ENCODE measurements at regions not wholly inside any gene's neighbourhood (a gene's known extent, or its start where the extent isn't known, plus 50 kb on each side); places are given as distances from the start of the nearest gene placed in this dataset.

DNA sequence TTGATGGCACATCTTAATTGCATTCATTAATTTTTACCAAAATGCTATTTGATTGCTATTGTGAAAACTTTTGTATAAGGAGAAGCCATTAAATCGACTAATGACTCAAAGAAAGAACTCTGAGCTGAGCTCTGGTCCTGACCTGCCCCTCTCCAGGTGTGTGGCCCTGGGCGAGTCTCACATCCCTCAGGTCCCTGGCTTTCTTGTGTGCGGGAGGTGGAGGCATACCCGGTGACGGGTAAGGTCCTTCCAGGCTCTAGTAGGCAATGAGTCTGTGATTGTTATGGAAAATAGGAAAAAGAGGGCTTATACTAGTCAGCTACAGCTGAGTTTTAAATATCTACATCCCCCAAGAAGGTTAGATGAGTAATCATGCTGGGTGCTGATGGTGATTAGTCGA, 248.1 kb downstream of the GATA3 start:
- DNase-seq (no peak), ATAC-seq (ENCODE audit: low read depth) (no peak)
- H3K9ac ChIP-seq (ENCODE audit: low read depth, low read length) = no peak overlapping the region
- H4K91ac ChIP-seq (ENCODE audit: insufficient read depth, low read depth, low read length) = no peak overlapping the region
- in situ Hi-C loops (cut with MboI; ENCODE audit: low sequenced_read_pairs) = no loop called here
- H3K14ac ChIP-seq (replicated peaks; ENCODE audit: low read depth, low read length) = no peak overlapping the region
- no peak overlapping the region for H4K5ac ChIP-seq (ENCODE audit: low read depth, low read length)
- H2AK9ac ChIP-seq (replicated peaks; ENCODE audit: low read depth, low read length, poor library complexity) = no peak overlapping the region
- intact Hi-C loops (cut with micrococcal nuclease) = no loop called here
- H3K23ac ChIP-seq (ENCODE audit: low read depth, low read length) = no peak overlapping the region
- H2AFZ ChIP-seq (replicated peaks; ENCODE audit: low read length, poor library complexity) = no peak overlapping the region
- no peaks in the 10 kb centered on the region for H3K9me1 ChIP-seq (ENCODE audit: insufficient read depth, low read length)
- no peak overlapping the region for H2BK20ac ChIP-seq (ENCODE audit: low read depth, low read length)
- H4K20me1 ChIP-seq (ENCODE audit: insufficient read depth, low read length) = no peaks in the 10 kb centered on the region
- no peak overlapping the region for H3K4me3 ChIP-seq (ENCODE audit: insufficient read depth, low read depth, low read length)
- no peak overlapping the region for H4K8ac ChIP-seq (ENCODE audit: low read depth in 2 of 2, low read length in 2 of 2)
- no peak overlapping the region for H3K4me2 ChIP-seq (ENCODE audit: low read depth, low read length)
- BruUV-seq (replicated peaks) = no TSS peak
- H3K27ac ChIP-seq (ENCODE audit: insufficient read depth, low read length) = no peak overlapping the region
- no peaks in the 10 kb centered on the region for H3K36me3 ChIP-seq (ENCODE audit: control insufficient read depth, insufficient read depth, low read length)
- CTCF ChIA-PET = no interaction called here
- H2BK5ac ChIP-seq (ENCODE audit: low read depth, low read length, poor library complexity, severe bottlenecking) = no peak overlapping the region
- H3K79me1 ChIP-seq (ENCODE audit: low read depth in 1 of 2, low read length in 2 of 2) = no peaks in the 10 kb centered on the region
- no peak overlapping the region for H2BK15ac ChIP-seq (ENCODE audit: low read depth, low read length)
- no peaks in the 10 kb centered on the region for H3K4me1 ChIP-seq (ENCODE audit: control insufficient read depth, insufficient read depth, low read length)
- no peak overlapping the region for H2BK120ac ChIP-seq (ENCODE audit: low read depth, low read length)
- H3K18ac ChIP-seq (ENCODE audit: low read depth, low read length) = no peak overlapping the region
- H3K4ac ChIP-seq (ENCODE audit: low read depth, low read length) = no peak overlapping the region
- H2AK5ac ChIP-seq (ENCODE audit: low read depth, low read length) = no peak overlapping the region
- TF ChIP-seq, protein P1, sequence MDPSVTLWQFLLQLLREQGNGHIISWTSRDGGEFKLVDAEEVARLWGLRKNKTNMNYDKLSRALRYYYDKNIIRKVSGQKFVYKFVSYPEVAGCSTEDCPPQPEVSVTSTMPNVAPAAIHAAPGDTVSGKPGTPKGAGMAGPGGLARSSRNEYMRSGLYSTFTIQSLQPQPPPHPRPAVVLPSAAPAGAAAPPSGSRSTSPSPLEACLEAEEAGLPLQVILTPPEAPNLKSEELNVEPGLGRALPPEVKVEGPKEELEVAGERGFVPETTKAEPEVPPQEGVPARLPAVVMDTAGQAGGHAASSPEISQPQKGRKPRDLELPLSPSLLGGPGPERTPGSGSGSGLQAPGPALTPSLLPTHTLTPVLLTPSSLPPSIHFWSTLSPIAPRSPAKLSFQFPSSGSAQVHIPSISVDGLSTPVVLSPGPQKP (IDR thresholded peaks at IDR 0.05; ENCODE audit: borderline replicate concordance, low read depth, low read length) = no peak
- TF ChIP-seq POLR2A (IDR thresholded peaks at IDR 0.05; ENCODE audit: low read depth, low read length) (no peak), BHLHE40 (IDR thresholded peaks at IDR 0.05; ENCODE audit: low read depth, low read length) (no peak), MAZ (IDR thresholded peaks at IDR 0.05; ENCODE audit: borderline replicate concordance, low read depth, low read length) (no peak), CTCF (conservative IDR thresholded peaks at IDR 0.05; ENCODE audit: low read depth, low read length) (no peak), CEBPB (IDR thresholded peaks at IDR 0.05; ENCODE audit: low read depth, low read length) (no peak), RFX5 (IDR thresholded peaks at IDR 0.05; ENCODE audit: low read depth, low read length) (no peak), SMC3 (IDR thresholded peaks at IDR 0.05; ENCODE audit: low read depth, low read length) (no peak)
- no peaks in the 10 kb centered on the region for H3K27me3 ChIP-seq (ENCODE audit: control insufficient read depth, insufficient read depth, low read length)
- H3K9me3 ChIP-seq (ENCODE audit: control insufficient read depth, insufficient read depth, low read length) = peaks cover 18% of the 10 kb centered on the region
- whole genome bisulfite sequencing, 2 experiments (ENCODE audit: extremely low coverage in 2 of 2, insufficient read length in 1 of 2) = no CpG with 5 or more reads among the region's 6 CpGs
- no peak overlapping the region for H3K56ac ChIP-seq (ENCODE audit: extremely low read depth, insufficient read depth, low read length)
- dilution Hi-C loops (cut with HindIII; ENCODE audit: low sequenced_read_pairs, unreplicated experiment) = no loop called here
- POLR2A ChIA-PET (ENCODE audit: unreplicated experiment) = no interaction called here

Data from IMR-90 (cell line).